ENCODE measurements at regions not wholly inside any gene's neighbourhood (a gene's known extent, or its start where the extent isn't known, plus 50 kb on each side); places are given as distances from the start of the nearest gene placed in this dataset.
"Not testable (repeated sequence)": the region's sequence is repeated elsewhere in the genome, so short reads cannot be mapped to it uniquely, and the experiment has no call there.

GRCh38 chr14:87615822-87616679 lies 376.9 kb downstream of the GALC start:
- no peaks in the 10 kb centered on the region for H3K79me2 ChIP-seq (ENCODE audit: insufficient read depth, low read depth)
- H3K9ac ChIP-seq: no peak overlapping the region
- peak; percentile 75 for TF ChIP-seq CTCF (conservative IDR thresholded peaks at IDR 0.05; ENCODE audit: low read depth, low read length)
- H3K27me3 ChIP-seq (ENCODE audit: insufficient read depth, low read depth): no peaks in the 10 kb centered on the region
- H3K4me3 ChIP-seq (IDR thresholded peaks at IDR 0.05; ENCODE audit: insufficient read depth, low read depth, low read length): no peak overlapping the region
- no peaks in the 10 kb centered on the region for H3K4me1 ChIP-seq (ENCODE audit: low read depth, poor library complexity, severe bottlenecking)
- no peaks in the 10 kb centered on the region for H3K36me3 ChIP-seq (ENCODE audit: insufficient read depth)
- H3K4me2 ChIP-seq: no peak overlapping the region
- no peaks in the 10 kb centered on the region for H4K20me1 ChIP-seq (ENCODE audit: insufficient read depth)
- H3K27ac ChIP-seq: no peak overlapping the region
- no peak overlapping the region for H2AFZ ChIP-seq (ENCODE audit: low read depth)

GRCh38 chr14:87615047-87615446 lies 377.9 kb downstream of the GALC start:
- Histone ChIP-seq H3K36me3 (ENCODE audit: insufficient read depth) (no peaks in the 10 kb centered on the region), H3K27me3 (ENCODE audit: insufficient read depth, low read depth) (no peaks in the 10 kb centered on the region), H4K20me1 (ENCODE audit: insufficient read depth) (no peaks in the 10 kb centered on the region), H3K79me2 (ENCODE audit: insufficient read depth, low read depth) (no peaks in the 10 kb centered on the region), H3K27ac (no peak overlapping the region), H2AFZ (ENCODE audit: low read depth) (no peak overlapping the region), H3K9ac (no peak overlapping the region), H3K4me3 (IDR thresholded peaks at IDR 0.05; ENCODE audit: insufficient read depth, low read depth, low read length) (no peak overlapping the region), H3K4me2 (no peak overlapping the region), H3K4me1 (ENCODE audit: low read depth, poor library complexity, severe bottlenecking) (no peaks in the 10 kb centered on the region)
- no peak for TF ChIP-seq CTCF (conservative IDR thresholded peaks at IDR 0.05; ENCODE audit: low read depth, low read length)

- Histone ChIP-seq H2AFZ (ENCODE audit: low read depth) (no peak overlapping the region), H4K20me1 (ENCODE audit: insufficient read depth) (no peaks in the 10 kb centered on the region), H3K4me2 (no peak overlapping the region), H3K36me3 (ENCODE audit: insufficient read depth) (no peaks in the 10 kb centered on the region), H3K4me3 (IDR thresholded peaks at IDR 0.05; ENCODE audit: insufficient read depth, low read depth, low read length) (no peak overlapping the region), H3K9ac (no peak overlapping the region), H3K4me1 (ENCODE audit: low read depth, poor library complexity, severe bottlenecking) (no peaks in the 10 kb centered on the region), H3K27me3 (ENCODE audit: insufficient read depth, low read depth) (no peaks in the 10 kb centered on the region), H3K27ac (no peak overlapping the region), H3K79me2 (ENCODE audit: insufficient read depth, low read depth) (no peaks in the 10 kb centered on the region)
- no peak for TF ChIP-seq CTCF (conservative IDR thresholded peaks at IDR 0.05; ENCODE audit: low read depth, low read length)
Observed at GRCh38 chr14:87613881-87614280, 379.1 kb downstream of the GALC start.

- not testable (repeated sequence) for H3K27ac ChIP-seq
Observed at GRCh38 chr14:87607056-87607455, 385.9 kb downstream of the GALC start.

GRCh38 chr14:87601036-87601435 lies 391.9 kb downstream of the GALC start:
- Histone ChIP-seq H3K4me3 (IDR thresholded peaks at IDR 0.05; ENCODE audit: insufficient read depth, low read depth, low read length) (no peak overlapping the region), H4K20me1 (ENCODE audit: insufficient read depth) (no peaks in the 10 kb centered on the region), H3K27me3 (ENCODE audit: insufficient read depth, low read depth) (no peaks in the 10 kb centered on the region), H3K4me1 (ENCODE audit: low read depth, poor library complexity, severe bottlenecking) (no peaks in the 10 kb centered on the region), H3K4me2 (no peak overlapping the region), H2AFZ (ENCODE audit: low read depth) (no peak overlapping the region), H3K27ac (no peak overlapping the region), H3K36me3 (ENCODE audit: insufficient read depth) (no peaks in the 10 kb centered on the region), H3K79me2 (ENCODE audit: insufficient read depth, low read depth) (no peaks in the 10 kb centered on the region), H3K9ac (no peak overlapping the region)
- TF ChIP-seq CTCF (conservative IDR thresholded peaks at IDR 0.05; ENCODE audit: low read depth, low read length): no peak

More at GRCh38 chr14:87607056-87607455, 385.9 kb downstream of the GALC start:
- H3K4me2 ChIP-seq; H3K36me3 ChIP-seq (ENCODE audit: insufficient read depth); H3K4me1 ChIP-seq (ENCODE audit: low read depth, poor library complexity, severe bottlenecking); H2AFZ ChIP-seq (ENCODE audit: low read depth); H3K4me3 ChIP-seq (IDR thresholded peaks at IDR 0.05; ENCODE audit: insufficient read depth, low read depth, low read length); H3K27me3 ChIP-seq (ENCODE audit: insufficient read depth, low read depth); H4K20me1 ChIP-seq (ENCODE audit: insufficient read depth); H3K79me2 ChIP-seq (ENCODE audit: insufficient read depth, low read depth); H3K9ac ChIP-seq: not testable (repeated sequence)

All from KMS-11 (cell line).